Astrocyte of the hippocampus (primary cell): ENCODE measurements at regions not wholly inside any gene's neighbourhood (a gene's known extent, or its start where the extent isn't known, plus 50 kb on each side); places are given as distances from the start of the nearest gene placed in this dataset.

ENCODE experiments used
- DNase-seq: peaks from one replicate; pipeline ENCODE4 v3.0.0; 2011; ENCODE audit warnings: low read depth, low spot score

GRCh38 chr2:60657673-60658072 lies 98.4 kb upstream of the PAPOLG start:
- no peak for DNase-seq

GRCh38 chr2:60659026-60659425 lies 97.0 kb upstream of the PAPOLG start:
- DNase-seq = no peak

GRCh38 chr2:60661073-60661738 lies 94.9 kb upstream of the PAPOLG start:
- DNase-seq = no peak

GRCh38 chr2:60662781-60663180 lies 93.3 kb upstream of the PAPOLG start:
- no peak for DNase-seq

GRCh38 chr2:60671966-60672365 lies 84.1 kb upstream of the PAPOLG start:
- DNase-seq = no peak

GRCh38 chr2:60674524-60675165 lies 81.4 kb upstream of the PAPOLG start:
- peak; percentile 87 for DNase-seq

GRCh38 chr2:60675301-60675700 lies 80.8 kb upstream of the PAPOLG start:
- no peak for DNase-seq

- no peak for DNase-seq
These were observed 79.2 kb upstream of the PAPOLG start for GRCh38 chr2:60676706-60677330.

- no peak for DNase-seq
These were observed 78.7 kb upstream of the PAPOLG start for GRCh38 chr2:60677356-60677755.

GRCh38 chr2:60678551-60678950 lies 77.5 kb upstream of the PAPOLG start:
- DNase-seq = no peak

- DNase-seq = no peak
These were observed 76.9 kb upstream of the PAPOLG start for GRCh38 chr2:60679036-60679780.

- DNase-seq = no peak
These were observed 62.5 kb upstream of the PAPOLG start for GRCh38 chr2:60693551-60693950.

- DNase-seq = no peak
These were observed 60.3 kb upstream of the PAPOLG start for GRCh38 chr2:60695793-60696192.

GRCh38 chr2:60699617-60700016 lies 56.5 kb upstream of the PAPOLG start:
- no peak for DNase-seq

- DNase-seq = peak; percentile 64
These were observed 50.0 kb upstream of the PAPOLG start for GRCh38 chr2:60706021-60706420.
